Fibroblast of mammary gland (primary cell): ENCODE measurements at regions not wholly inside any gene's neighbourhood (a gene's known extent, or its start where the extent isn't known, plus 50 kb on each side); places are given as distances from the start of the nearest gene placed in this dataset.

ENCODE experiments used
- DNase-seq: peaks from one replicate; pipeline ENCODE4 v3.0.0-alpha.2; 2010; ENCODE audit warnings: low read depth
- H3K4me3 ChIP-seq: 2 replicates; pipeline ENCODE4 v1.5.1; 2011; ENCODE audit warnings: low read depth, mild to moderate bottlenecking, low read length, moderate library complexity; ENCODE audit not compliant: control insufficient read depth
- CTCF ChIP-seq: conservative IDR thresholded peaks from 2 replicates; pipeline ENCODE4 v1.5.1; 2011; ENCODE audit warnings: low read depth, low read length, inconsistent platforms; ENCODE audit not compliant: control insufficient read depth, insufficient read depth

GRCh38 chr9:13430368-13431221 is 151.1 kb upstream of the MPDZ start:
- TF ChIP-seq CTCF = no peak
- no peak overlapping the region for H3K4me3 ChIP-seq

GRCh38 chr9:13429301-13430190 is 150.1 kb upstream of the MPDZ start:
- no peak overlapping the region for H3K4me3 ChIP-seq
- no peak for DNase-seq

More at GRCh38 chr9:13430368-13431221, 151.1 kb upstream of the MPDZ start:
- DNase-seq = no peak

GRCh38 chr9:13428766-13429165 is 149.3 kb upstream of the MPDZ start:
- DNase-seq = no peak
- TF ChIP-seq CTCF = no peak
- no peak overlapping the region for H3K4me3 ChIP-seq

More at GRCh38 chr9:13429301-13430190, 150.1 kb upstream of the MPDZ start:
- TF ChIP-seq CTCF = no peak

GRCh38 chr9:13427587-13427986 is 148.1 kb upstream of the MPDZ start:
- DNase-seq = peak; percentile 71
- TF ChIP-seq CTCF = peak; percentile 64
- H3K4me3 ChIP-seq = no peak overlapping the region

GRCh38 chr9:13426606-13427005 is 147.1 kb upstream of the MPDZ start:
- no peak for DNase-seq
- H3K4me3 ChIP-seq = no peak overlapping the region
- TF ChIP-seq CTCF = no peak

GRCh38 chr9:13424872-13425271 is 145.4 kb upstream of the MPDZ start:
- no peak for DNase-seq
- TF ChIP-seq CTCF = no peak
- no peak overlapping the region for H3K4me3 ChIP-seq
